Activated T-cell treated with anti-CD3 and anti-CD28 coated beads, Interleukin-2, amount 50 U/mL, for 24 hours (primary cell): ENCODE measurements at regions not wholly inside any gene's neighbourhood (a gene's known extent, or its start where the extent isn't known, plus 50 kb on each side); places are given as distances from the start of the nearest gene placed in this dataset.

ENCODE experiments used
- DNase-seq: peaks from one replicate; pipeline ENCODE4 v3.0.0-alpha.2; 2020
- H3K27ac Mint-ChIP-seq: 2 replicates; pipeline ENCODE4 v1.8.0; 2020; ENCODE audit warnings: mild to moderate bottlenecking, mixed read lengths
- H3K27me3 Mint-ChIP-seq: 2 replicates; pipeline ENCODE4 v1.8.0; 2020; ENCODE audit warnings: mixed read lengths
- H3K36me3 Mint-ChIP-seq: 2 replicates; pipeline ENCODE4 v1.8.0; 2020; ENCODE audit warnings: low read depth, mixed read lengths
- H3K4me1 Mint-ChIP-seq: 2 replicates; pipeline ENCODE4 v1.8.0; 2020; ENCODE audit warnings: low read depth, mixed read lengths
- H3K4me3 Mint-ChIP-seq: 2 replicates; pipeline ENCODE4 v1.8.0; 2020; ENCODE audit warnings: mild to moderate bottlenecking, moderate library complexity, mixed read lengths
- H3K9me3 Mint-ChIP-seq: 2 replicates; pipeline ENCODE4 v1.8.0; 2020; ENCODE audit warnings: mixed read lengths

GRCh38 chr2:16194931-16195680, 254.8 kb downstream of the MYCN start:
- no peaks in the 10 kb centered on the region for H3K9me3 Mint-ChIP-seq
- H3K4me1 Mint-ChIP-seq, result no peaks in the 10 kb centered on the region
- H3K27ac Mint-ChIP-seq, result no peak overlapping the region
- H3K36me3 Mint-ChIP-seq, result no peaks in the 10 kb centered on the region
- no peak for DNase-seq
- H3K27me3 Mint-ChIP-seq, result no peaks in the 10 kb centered on the region
- H3K4me3 Mint-ChIP-seq, result no peak overlapping the region

- Mint-ChIP-seq H3K27ac (no peak overlapping the region), H3K9me3 (no peaks in the 10 kb centered on the region), H3K36me3 (no peaks in the 10 kb centered on the region), H3K4me1 (no peaks in the 10 kb centered on the region), H3K27me3 (no peaks in the 10 kb centered on the region), H3K4me3 (no peak overlapping the region)
- no peak for DNase-seq
Observed at GRCh38 chr2:16194530-16194929, 254.2 kb downstream of the MYCN start.

- no peaks in the 10 kb centered on the region for H3K27me3 Mint-ChIP-seq
- no peaks in the 10 kb centered on the region for H3K36me3 Mint-ChIP-seq
- H3K27ac Mint-ChIP-seq, result no peak overlapping the region
- DNase-seq, result no peak
- H3K4me1 Mint-ChIP-seq, result no peaks in the 10 kb centered on the region
- no peaks in the 10 kb centered on the region for H3K9me3 Mint-ChIP-seq
- no peak overlapping the region for H3K4me3 Mint-ChIP-seq
Observed at GRCh38 chr2:16194096-16194390, 253.7 kb downstream of the MYCN start.

- Mint-ChIP-seq H3K27ac (no peak overlapping the region), H3K4me3 (no peak overlapping the region), H3K9me3 (no peaks in the 10 kb centered on the region), H3K36me3 (no peaks in the 10 kb centered on the region), H3K27me3 (peaks cover 3% of the 10 kb centered on the region), H3K4me1 (no peaks in the 10 kb centered on the region)
- DNase-seq, result no peak
Observed at GRCh38 chr2:16192416-16193216, 252.3 kb downstream of the MYCN start.

- Mint-ChIP-seq H3K9me3 (no peaks in the 10 kb centered on the region), H3K36me3 (no peaks in the 10 kb centered on the region), H3K4me3 (no peak overlapping the region), H3K27me3 (peaks cover 3% of the 10 kb centered on the region), H3K4me1 (no peaks in the 10 kb centered on the region), H3K27ac (no peak overlapping the region)
- DNase-seq, result no peak
Observed at GRCh38 chr2:16191431-16192200, 251.3 kb downstream of the MYCN start.

- H3K9me3 Mint-ChIP-seq, result no peaks in the 10 kb centered on the region
- H3K27me3 Mint-ChIP-seq, result peaks cover 3% of the 10 kb centered on the region
- no peaks in the 10 kb centered on the region for H3K4me1 Mint-ChIP-seq
- H3K4me3 Mint-ChIP-seq, result no peak overlapping the region
- DNase-seq, result no peak
- H3K36me3 Mint-ChIP-seq, result no peaks in the 10 kb centered on the region
- H3K27ac Mint-ChIP-seq, result no peak overlapping the region
Observed at GRCh38 chr2:16190446-16191270, 250.3 kb downstream of the MYCN start.

GRCh38 chr2:16189836-16190160, 249.4 kb downstream of the MYCN start:
- H3K27me3 Mint-ChIP-seq, result peaks cover 3% of the 10 kb centered on the region
- no peaks in the 10 kb centered on the region for H3K36me3 Mint-ChIP-seq
- DNase-seq, result no peak
- H3K9me3 Mint-ChIP-seq, result no peaks in the 10 kb centered on the region
- no peak overlapping the region for H3K4me3 Mint-ChIP-seq
- no peaks in the 10 kb centered on the region for H3K4me1 Mint-ChIP-seq
- no peak overlapping the region for H3K27ac Mint-ChIP-seq

- H3K36me3 Mint-ChIP-seq, result no peaks in the 10 kb centered on the region
- no peaks in the 10 kb centered on the region for H3K9me3 Mint-ChIP-seq
- H3K27me3 Mint-ChIP-seq, result peaks cover 6% of the 10 kb centered on the region
- H3K4me1 Mint-ChIP-seq, result no peaks in the 10 kb centered on the region
- H3K4me3 Mint-ChIP-seq, result no peak overlapping the region
- DNase-seq, result no peak
- no peak overlapping the region for H3K27ac Mint-ChIP-seq
Observed at GRCh38 chr2:16189029-16189835, 248.9 kb downstream of the MYCN start.

- DNase-seq, result no peak
- Mint-ChIP-seq H3K27me3 (peaks cover 7% of the 10 kb centered on the region), H3K4me1 (no peaks in the 10 kb centered on the region), H3K9me3 (no peaks in the 10 kb centered on the region), H3K4me3 (no peak overlapping the region), H3K27ac (no peak overlapping the region), H3K36me3 (no peaks in the 10 kb centered on the region)
Observed at GRCh38 chr2:16188261-16188890, 248.0 kb downstream of the MYCN start.

- Mint-ChIP-seq H3K27me3 (peaks cover 9% of the 10 kb centered on the region), H3K36me3 (no peaks in the 10 kb centered on the region), H3K4me1 (no peaks in the 10 kb centered on the region), H3K27ac (no peak overlapping the region), H3K9me3 (no peaks in the 10 kb centered on the region), H3K4me3 (no peak overlapping the region)
- no peak for DNase-seq
Observed at GRCh38 chr2:16187482-16187817, 247.1 kb downstream of the MYCN start.

- Mint-ChIP-seq H3K4me3 (no peak overlapping the region), H3K4me1 (no peaks in the 10 kb centered on the region), H3K36me3 (no peaks in the 10 kb centered on the region), H3K9me3 (no peaks in the 10 kb centered on the region), H3K27me3 (peaks cover 10% of the 10 kb centered on the region), H3K27ac (no peak overlapping the region)
- no peak for DNase-seq
Observed at GRCh38 chr2:16186661-16187481, 246.5 kb downstream of the MYCN start.

- Mint-ChIP-seq H3K27me3 (peaks cover 12% of the 10 kb centered on the region), H3K27ac (no peak overlapping the region), H3K4me3 (no peak overlapping the region), H3K9me3 (no peaks in the 10 kb centered on the region), H3K36me3 (no peaks in the 10 kb centered on the region), H3K4me1 (no peaks in the 10 kb centered on the region)
- no peak for DNase-seq
Observed at GRCh38 chr2:16185801-16186272, 245.5 kb downstream of the MYCN start.
